HCT116 (cell line): ENCODE measurements at regions not wholly inside any gene's neighbourhood (a gene's known extent, or its start where the extent isn't known, plus 50 kb on each side); places are given as distances from the start of the nearest gene placed in this dataset.

ENCODE experiments used
- ATAC-seq: fragments of 200-7000 bp; cut with Tn5 transposase; 2 replicates; pipeline ENCODE4 v1.9.1; 2020; ENCODE audit warnings: mild to moderate bottlenecking, moderate library complexity
- BruUV-seq: library from RNA; stranded (reverse); fragments of 400-500 nt; replicated peaks from 2 replicates; lab custom pipeline; 2021; lab: Mats Ljungman, UMichigan
- CTCF ChIA-PET: fragments of 300-600 bp; sonication (Branson Sonifier 250); formaldehyde crosslinking; loops from one replicate; lab custom pipeline; 2021; ENCODE audit warnings: antibody characterized with exemption; lab: Charles Lee
- POLR2A ChIA-PET: fragments of 300-600, 350-600 bp; sonication (Branson Sonifier 250); formaldehyde crosslinking; loops from one replicate; lab custom pipeline; 2021; ENCODE audit warnings: antibody characterized with exemption; lab: Charles Lee
- RAD21 ChIA-PET, 2 experiments: fragments of 300-600 bp; sonication (Branson Sonifier 250); formaldehyde crosslinking; loops; one replicate each; lab custom pipeline; 2023; ENCODE audit warnings: low total read pairs in 2 of 2; ENCODE audit not compliant: uncharacterized antibody in 2 of 2, unreplicated experiment in 2 of 2, low non-redundant PET in 1 of 2; lab: Charles Lee
- DNase-seq: peaks from one replicate; pipeline ENCODE4 v3.0.0-alpha.2; 2010; ENCODE audit warnings: low read depth, low spot score
- H2AFZ ChIP-seq: fragments of 200-600 bp; shearing (Covaris generic), sonication (generic); 2 replicates; pipeline ENCODE4 v1.6.1; 2017; ENCODE audit warnings: low read depth, mixed run types, mixed read lengths, antibody characterized with exemption, low read length; ENCODE audit not compliant: poor library complexity, severe bottlenecking
- H3K27ac ChIP-seq: 2 replicates; pipeline ENCODE4 v1.5.1; 2012; ENCODE audit warnings: low read depth, low read length
- H3K27me3 ChIP-seq: fragments of 200-600 bp; sonication (generic); 2 replicates; pipeline ENCODE4 v1.6.1; 2016; ENCODE audit warnings: mixed run types, low read length, mixed read lengths; ENCODE audit not compliant: insufficient read depth
- H3K36me3 ChIP-seq, 2 experiments: fragments of 200-500 bp in 1 of 2; fragments of 200-600 bp in 1 of 2; sonication (Bioruptor generic) in 1 of 2; sonication (generic) in 1 of 2; 2 replicates each; pipeline versions ENCODE4 v1.5.1 to v1.6.1; 2014 to 2016; ENCODE audit warnings: low read length in 2 of 2, inconsistent platforms in 1 of 2, mixed read lengths in 1 of 2, mixed run types in 1 of 2; ENCODE audit not compliant: insufficient read depth in 2 of 2, control insufficient read depth in 1 of 2
- H3K4me1 ChIP-seq, 2 experiments: fragments of 200-600 bp in 1 of 2; sonication (generic) in 1 of 2; 2 replicates each; pipeline versions ENCODE4 v1.5.1 to v1.6.1; 2012 to 2017; ENCODE audit warnings: low read length in 2 of 2, inconsistent platforms in 1 of 2, mild to moderate bottlenecking in 1 of 2, mixed read lengths in 1 of 2, mixed run types in 1 of 2, moderate library complexity in 1 of 2; ENCODE audit not compliant: insufficient read depth in 2 of 2, control insufficient read depth in 1 of 2
- H3K4me2 ChIP-seq: fragments of 200-600 bp; sonication (generic); 2 replicates; pipeline ENCODE4 v1.6.1; 2017; ENCODE audit warnings: mixed run types, low read length, mixed read lengths
- H3K4me3 ChIP-seq, 2 experiments: fragments of 200-600 bp in 1 of 2; sonication (generic) in 1 of 2; replicated peaks in 1 of 2; 2 replicates each; pipeline ENCODE4 v1.5.1; 2011 to 2016; ENCODE audit warnings: low read length in 2 of 2, control low read depth in 1 of 2, low read depth in 1 of 2, mild to moderate bottlenecking in 1 of 2, mixed read lengths in 1 of 2, mixed run types in 1 of 2
- H3K79me2 ChIP-seq: fragments of 200-600 bp; sonication (generic); 2 replicates; pipeline ENCODE4 v1.6.1; 2017; ENCODE audit warnings: mild to moderate bottlenecking, mixed run types, low read length, moderate library complexity, mixed read lengths; ENCODE audit not compliant: insufficient read depth
- H3K9ac ChIP-seq: fragments of 200-600 bp; sonication (generic); 2 replicates; pipeline ENCODE4 v1.6.1; 2016; ENCODE audit warnings: low read length, mixed read lengths
- H3K9me2 ChIP-seq: fragments of 200-600 bp; sonication (generic), shearing (Covaris generic); 2 replicates; pipeline ENCODE4 v1.6.1; 2017; ENCODE audit warnings: mixed run types, mild to moderate bottlenecking, moderate library complexity; ENCODE audit not compliant: insufficient read depth
- H3K9me3 ChIP-seq, 2 experiments: fragments of 200-500 bp in 1 of 2; fragments of 200-600 bp in 1 of 2; sonication (Bioruptor generic) in 1 of 2; sonication (generic) in 1 of 2; 2 replicates each; pipeline ENCODE4 v1.6.1; 2014 to 2017; ENCODE audit warnings: low read length in 2 of 2, mixed read lengths in 2 of 2, inconsistent platforms in 1 of 2, low read depth in 1 of 2, mild to moderate bottlenecking in 1 of 2, mixed run types in 1 of 2, moderate library complexity in 1 of 2; ENCODE audit not compliant: control insufficient read depth in 1 of 2, insufficient read depth in 1 of 2
- H4K20me1 ChIP-seq: fragments of 200-600 bp; sonication (generic), shearing (Covaris generic); 2 replicates; pipeline ENCODE4 v1.6.1; 2017; ENCODE audit warnings: mixed run types, mild to moderate bottlenecking, moderate library complexity; ENCODE audit not compliant: insufficient read depth
- ATF3 ChIP-seq: IDR thresholded peaks from 2 replicates; pipeline ENCODE4 v1.6.1; 2012
- CBX3 ChIP-seq: IDR thresholded peaks from 2 replicates; pipeline ENCODE4 v1.6.1; 2012; ENCODE audit warnings: low read depth
- CEBPB ChIP-seq: IDR thresholded peaks from 2 replicates; pipeline ENCODE4 v1.6.1; 2012; ENCODE audit warnings: low read depth
- CTCF ChIP-seq, 3 experiments: fragments of 200-600 bp in 1 of 3; sonication (generic) in 1 of 3; IDR thresholded peaks in 2 of 3; conservative IDR thresholded peaks in 1 of 3; 2 replicates each; pipeline ENCODE4 v1.5.1; 2012 to 2017; ENCODE audit warnings: low read depth in 2 of 3, low read length in 2 of 3, antibody characterized with exemption in 1 of 3, borderline replicate concordance in 1 of 3, control low read depth in 1 of 3, mild to moderate bottlenecking in 1 of 3, mixed read lengths in 1 of 3, mixed run types in 1 of 3, moderate library complexity in 1 of 3; ENCODE audit not compliant: insufficient read depth in 1 of 3
- EGR1 ChIP-seq: IDR thresholded peaks from 2 replicates; pipeline ENCODE4 v1.6.1; 2012; ENCODE audit warnings: low read depth
- ELF1 ChIP-seq: IDR thresholded peaks from 2 replicates; pipeline ENCODE4 v1.6.1; 2012; ENCODE audit warnings: low read depth, borderline replicate concordance
- FOSL1 ChIP-seq: IDR thresholded peaks from 2 replicates; pipeline ENCODE4 v1.6.1; 2012; ENCODE audit warnings: low read depth
- JUND ChIP-seq: IDR thresholded peaks from 2 replicates; pipeline ENCODE4 v1.6.1; 2012
- MAX ChIP-seq: IDR thresholded peaks from 2 replicates; pipeline ENCODE4 v1.6.1; 2012
- POLR2A ChIP-seq: IDR thresholded peaks from 2 replicates; pipeline ENCODE4 v1.7.0; 2011; ENCODE audit warnings: borderline replicate concordance; ENCODE audit not compliant: insufficient read depth, insufficient read length; ENCODE audit errors: extremely low read depth
- POLR2AphosphoS5 ChIP-seq: IDR thresholded peaks from 2 replicates; pipeline ENCODE4 v1.6.1; 2011; ENCODE audit warnings: mild to moderate bottlenecking, low read depth, low read length, moderate library complexity
- RAD21 ChIP-seq: IDR thresholded peaks from 2 replicates; pipeline ENCODE4 v1.6.1; 2012; ENCODE audit warnings: low read depth, mild to moderate bottlenecking
- REST ChIP-seq: IDR thresholded peaks from 2 replicates; pipeline ENCODE4 v1.6.1; 2012; ENCODE audit warnings: low read depth
- SIN3A ChIP-seq: IDR thresholded peaks from 2 replicates; pipeline ENCODE4 v1.6.1; 2012; ENCODE audit warnings: low read depth
- SRF ChIP-seq: IDR thresholded peaks from 2 replicates; pipeline ENCODE4 v1.6.1; 2012; ENCODE audit warnings: low read depth
- TCF7L2 ChIP-seq: IDR thresholded peaks from 2 replicates; pipeline ENCODE4 v1.7.0; 2011; ENCODE audit warnings: borderline replicate concordance, inconsistent platforms; ENCODE audit not compliant: insufficient read depth, insufficient read length; ENCODE audit errors: extremely low read depth
- YY1 ChIP-seq: IDR thresholded peaks from 2 replicates; pipeline ENCODE4 v1.6.1; 2011; ENCODE audit warnings: low read length, low read depth, moderate library complexity, mild to moderate bottlenecking; ENCODE audit not compliant: insufficient replicate concordance; ENCODE audit errors: extremely low read depth
- ZBTB33 ChIP-seq: IDR thresholded peaks from 2 replicates; pipeline ENCODE4 v1.6.1; 2011; ENCODE audit warnings: mild to moderate bottlenecking, low read length, moderate library complexity; ENCODE audit not compliant: insufficient replicate concordance; ENCODE audit errors: extremely low read depth
- ZFX ChIP-seq: fragments of 450-650 bp; IDR thresholded peaks from 2 replicates; pipeline ENCODE4 v1.6.1; 2017
- ZNF274 ChIP-seq: fragments of 200-500 bp; sonication (Bioruptor generic); IDR thresholded peaks from 2 replicates; pipeline ENCODE4 v1.6.1; 2014; ENCODE audit warnings: mild to moderate bottlenecking, low read depth, low read length, inconsistent platforms
- intact Hi-C: fragments of 100-400 bp; cut with micrococcal nuclease; formaldehyde crosslinking; loops from 2 replicates; pipeline ENCODE4 v1.10.0; 2022

- CTCF ChIA-PET: no interaction called here
- Histone ChIP-seq H3K4me1 (no peaks in the 10 kb centered on the region), H3K79me2 (no peaks in the 10 kb centered on the region), H2AFZ (no peak overlapping the region), H3K9me2 (no peaks in the 10 kb centered on the region), H3K27me3 (no peaks in the 10 kb centered on the region), H4K20me1 (no peaks in the 10 kb centered on the region), H3K4me2 (no peak overlapping the region), H3K36me3 (no peaks in the 10 kb centered on the region), H3K4me3 (no peak overlapping the region), H3K9me3 (peaks cover 0 to 11% of the 10 kb centered on the region in 2 experiments; a peak in 2 of 4 replicates), H3K27ac (no peak overlapping the region), H3K9ac (no peak overlapping the region)
- ATAC-seq: no peak
- BruUV-seq: no TSS peak
- POLR2A ChIA-PET: no interaction called here
- intact Hi-C loops: no loop called here
- TF ChIP-seq POLR2A (no peak), RAD21 (no peak), CBX3 (no peak), ATF3 (no peak), POLR2AphosphoS5 (no peak), REST (no peak), CTCF (IDR thresholded peaks at IDR 0.05 in 2 of 3, conservative IDR thresholded peaks at IDR 0.05 in 1 of 3; ENCODE audit: borderline replicate concordance in 1 of 3, insufficient read depth in 1 of 3, low read depth in 2 of 3, low read length in 2 of 3) (no peak), JUND (no peak), FOSL1 (no peak), CEBPB (no peak), ELF1 (no peak), MAX (no peak), YY1 (no peak), SRF (no peak), ZFX (no peak), ZNF274 (no peak), ZBTB33 (no peak), EGR1 (no peak), TCF7L2 (no peak), SIN3A (no peak)
- RAD21 ChIA-PET: no interaction called here
- no peak for DNase-seq
Measured at GRCh38 chr18:78558948-78559347, 420.7 kb upstream of the SALL3 start.
